GM23248 (cell line): ENCODE measurements at regions not wholly inside any gene's neighbourhood (a gene's known extent, or its start where the extent isn't known, plus 50 kb on each side); places are given as distances from the start of the nearest gene placed in this dataset.

ENCODE experiments used
- EZH2 ChIP-seq: fragments of 200-600 bp; sonication (generic); IDR thresholded peaks from 2 replicates; pipeline ENCODE4 v1.6.1; 2018; ENCODE audit warnings: antibody characterized with exemption, mild to moderate bottlenecking; ENCODE audit not compliant: insufficient read depth, poor library complexity, severe bottlenecking
- EZH2phosphoT487 ChIP-seq: fragments of 200-600 bp; sonication (generic); IDR thresholded peaks from 2 replicates; pipeline ENCODE4 v1.6.1; 2018; ENCODE audit warnings: antibody characterized with exemption, moderate library complexity, mild to moderate bottlenecking, low read depth; ENCODE audit not compliant: insufficient read depth

DNA sequence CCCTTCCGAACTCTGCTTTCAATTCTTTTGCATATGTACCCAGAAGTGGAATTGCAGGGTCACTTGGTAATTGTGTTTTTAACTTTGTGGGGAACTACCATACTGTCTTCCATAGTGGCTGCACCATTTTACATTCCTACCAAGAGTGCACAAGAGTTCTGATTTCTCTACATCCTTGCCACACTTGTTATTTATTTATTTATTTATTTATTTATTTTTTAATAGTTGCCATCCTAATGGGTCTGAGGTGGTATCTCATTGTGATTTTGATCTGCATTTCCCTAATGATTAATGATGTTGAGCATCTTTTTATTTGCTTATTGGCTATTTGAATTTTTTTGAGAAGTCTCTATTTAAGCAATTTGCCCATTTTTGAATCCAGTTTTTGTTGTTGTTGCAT, 422.4 kb downstream of the PTPRU start:
- TF ChIP-seq EZH2, result no peak
- TF ChIP-seq EZH2phosphoT487, result no peak
